GM12874 (cell line): ENCODE measurements at regions not wholly inside any gene's neighbourhood (a gene's known extent, or its start where the extent isn't known, plus 50 kb on each side); places are given as distances from the start of the nearest gene placed in this dataset.

Experiments used
- CTCF ChIP-seq: IDR thresholded peaks from 2 replicates; pipeline ENCODE4 v1.5.1; 2011; ENCODE audit warnings: low read depth, mild to moderate bottlenecking, control low read depth, low read length, moderate library complexity; ENCODE audit not compliant: insufficient read depth

GRCh38 chr16:29124828-29125227, 140.0 kb downstream of the LAT start:
- TF ChIP-seq CTCF, result no peak

- TF ChIP-seq CTCF, result no peak
Measured at GRCh38 chr16:29117631-29118030, 132.8 kb downstream of the LAT start.

GRCh38 chr16:29116980-29117379, 132.1 kb downstream of the LAT start:
- no peak for TF ChIP-seq CTCF

GRCh38 chr16:29114989-29115801, 130.3 kb downstream of the LAT start:
- peak; percentile 36; the same call in 1 of the 2 replicates for TF ChIP-seq CTCF

- no peak for TF ChIP-seq CTCF
Measured at GRCh38 chr16:29114574-29114973, 129.7 kb downstream of the LAT start.

- TF ChIP-seq CTCF, result no peak
Measured at GRCh38 chr16:29112755-29113347, 128.0 kb downstream of the LAT start.

GRCh38 chr16:29111421-29111820, 126.6 kb downstream of the LAT start:
- no peak for TF ChIP-seq CTCF
